HUES64 (cell line): ENCODE measurements at regions not wholly inside any gene's neighbourhood (a gene's known extent, or its start where the extent isn't known, plus 50 kb on each side); places are given as distances from the start of the nearest gene placed in this dataset.

ENCODE experiments used
- H3K27ac ChIP-seq: 2 replicates; pipeline ENCODE4 v1.7.0; 2013; ENCODE audit warnings: low read depth, low read length, inconsistent platforms
- H3K27me3 ChIP-seq: 2 replicates; pipeline ENCODE4 v1.6.1; 2013; ENCODE audit warnings: mild to moderate bottlenecking, low read length; ENCODE audit not compliant: insufficient read depth
- H3K36me3 ChIP-seq: 2 replicates; pipeline ENCODE4 v1.6.1; 2013; ENCODE audit warnings: mild to moderate bottlenecking, low read length; ENCODE audit not compliant: insufficient read depth
- H3K4me1 ChIP-seq: 2 replicates; pipeline ENCODE4 v1.6.1; 2013; ENCODE audit warnings: mild to moderate bottlenecking, low read length, moderate library complexity; ENCODE audit not compliant: insufficient read depth
- H3K4me3 ChIP-seq: 2 replicates; pipeline ENCODE4 v1.5.1; 2013; ENCODE audit warnings: mild to moderate bottlenecking, low read length, moderate library complexity
- H3K9ac ChIP-seq: 2 replicates; pipeline ENCODE4 v1.6.1; 2013; ENCODE audit warnings: mild to moderate bottlenecking, low read depth, low read length
- H3K9me3 ChIP-seq: 2 replicates; pipeline ENCODE4 v1.6.1; 2013; ENCODE audit warnings: low read depth, low read length; ENCODE audit not compliant: insufficient read depth
- WGBS: fragments of 150-250, 120-280 bp; methylation state at CpG from one replicate; pipeline ENCODE4 v1.1.7; 2013; ENCODE audit warnings: missing lambda C conversion rate; 5-methylcytosine and 5-hydroxymethylcytosine counted together

DNA sequence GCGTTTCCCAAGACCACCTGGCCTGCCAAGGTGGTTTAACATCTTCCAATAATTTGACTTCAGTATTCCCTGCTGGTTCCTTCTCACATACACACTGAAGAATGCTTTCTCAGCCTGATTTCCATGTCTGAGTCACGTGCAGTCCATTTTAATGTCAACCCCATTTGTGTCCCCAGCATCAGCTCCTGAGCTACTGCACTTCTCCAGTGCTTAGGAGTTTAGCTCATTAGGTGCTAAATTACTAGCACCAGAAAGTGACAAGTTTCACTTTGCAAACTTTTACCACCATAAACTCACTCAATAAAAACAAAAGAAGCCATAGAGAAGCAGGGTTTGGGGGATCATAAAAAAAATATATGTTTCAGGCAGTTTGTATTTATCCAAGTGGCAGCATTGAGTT is 279.3 kb upstream of the SORCS1 start:
- no peaks in the 10 kb centered on the region for H3K9me3 ChIP-seq
- no peak overlapping the region for H3K27ac ChIP-seq
- H3K4me1 ChIP-seq: no peaks in the 10 kb centered on the region
- no peak overlapping the region for H3K9ac ChIP-seq
- 91% methylated on average over 2 of the region's 2 CpGs for WGBS
- H3K4me3 ChIP-seq: no peak overlapping the region
- H3K36me3 ChIP-seq: no peaks in the 10 kb centered on the region
- no peaks in the 10 kb centered on the region for H3K27me3 ChIP-seq

DNA sequence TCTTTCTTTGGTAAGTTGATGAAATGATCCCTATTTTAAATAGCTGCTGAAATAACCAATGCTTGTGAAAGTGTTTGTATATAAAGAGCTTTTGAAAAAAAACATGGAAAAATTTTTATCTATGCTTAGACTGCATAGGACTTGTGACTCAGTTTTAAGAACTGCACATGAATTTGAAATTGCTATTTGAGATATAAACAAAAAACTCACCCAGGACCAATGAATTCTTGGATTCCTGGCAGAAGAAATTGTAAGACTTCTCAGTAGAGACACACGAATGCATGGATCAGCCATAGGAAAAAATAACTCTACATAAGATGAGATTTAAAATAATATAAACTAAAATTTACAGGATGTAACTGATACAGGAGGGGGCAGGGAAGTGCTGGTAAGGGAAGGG is 278.8 kb upstream of the SORCS1 start:
- no peaks in the 10 kb centered on the region for H3K9me3 ChIP-seq
- no peaks in the 10 kb centered on the region for H3K36me3 ChIP-seq
- H3K27ac ChIP-seq: no peak overlapping the region
- no peaks in the 10 kb centered on the region for H3K4me1 ChIP-seq
- H3K9ac ChIP-seq: no peak overlapping the region
- WGBS: no CpG with 5 or more reads among the region's 1 CpG
- no peaks in the 10 kb centered on the region for H3K27me3 ChIP-seq
- no peak overlapping the region for H3K4me3 ChIP-seq

DNA sequence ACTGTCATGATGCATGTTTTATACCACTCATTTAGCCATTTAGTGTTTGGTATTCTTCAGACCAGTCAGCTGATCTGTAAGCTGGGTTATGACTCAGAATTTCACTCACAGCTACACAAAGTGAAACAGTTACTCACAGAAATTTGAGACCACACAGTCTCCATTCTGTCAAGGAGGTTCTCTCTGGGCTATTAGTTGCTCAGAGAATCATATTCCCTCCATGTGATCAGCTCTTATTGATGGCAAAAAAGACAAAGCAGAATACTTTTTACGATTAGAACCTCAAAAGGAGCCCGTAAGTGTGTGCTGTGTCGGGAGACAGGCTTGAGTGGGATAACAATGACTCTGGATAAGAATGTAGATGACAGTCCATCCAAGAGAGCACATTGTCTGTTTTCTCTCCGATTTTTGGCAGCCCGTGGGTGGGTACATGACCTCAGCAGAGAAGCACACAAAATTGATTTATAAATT is 277.6 kb upstream of the SORCS1 start:
- no peak overlapping the region for H3K9ac ChIP-seq
- H3K4me3 ChIP-seq: no peak overlapping the region
- no peaks in the 10 kb centered on the region for H3K9me3 ChIP-seq
- H3K27me3 ChIP-seq: no peaks in the 10 kb centered on the region
- 98% methylated on average over 4 of the region's 5 CpGs for WGBS
- H3K4me1 ChIP-seq: no peaks in the 10 kb centered on the region
- no peak overlapping the region for H3K27ac ChIP-seq
- no peaks in the 10 kb centered on the region for H3K36me3 ChIP-seq

DNA sequence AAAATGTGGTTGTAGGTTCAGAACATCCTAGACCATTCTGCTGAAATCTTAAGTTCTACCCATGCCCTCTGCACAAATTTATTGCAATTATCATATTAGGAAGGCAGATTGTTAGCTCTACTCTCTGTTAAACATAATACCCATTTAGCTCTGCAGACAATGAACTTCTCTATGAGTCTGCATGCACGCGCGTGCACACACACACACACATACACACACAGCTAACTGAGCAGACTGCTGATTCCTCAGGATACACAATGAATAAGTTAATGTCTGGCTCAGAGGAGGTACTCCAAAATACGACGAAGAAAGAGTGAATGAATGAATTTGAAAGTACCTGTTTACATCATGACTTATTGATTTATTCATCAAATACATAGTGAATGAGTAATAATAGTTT is 276.2 kb upstream of the SORCS1 start:
- Histone ChIP-seq H3K9me3 (no peaks in the 10 kb centered on the region), H3K9ac (no peak overlapping the region), H3K27me3 (no peaks in the 10 kb centered on the region), H3K36me3 (no peaks in the 10 kb centered on the region), H3K4me1 (no peaks in the 10 kb centered on the region), H3K4me3 (no peak overlapping the region), H3K27ac (no peak overlapping the region)
- WGBS: 96% methylated on average over 3 of the region's 5 CpGs

DNA sequence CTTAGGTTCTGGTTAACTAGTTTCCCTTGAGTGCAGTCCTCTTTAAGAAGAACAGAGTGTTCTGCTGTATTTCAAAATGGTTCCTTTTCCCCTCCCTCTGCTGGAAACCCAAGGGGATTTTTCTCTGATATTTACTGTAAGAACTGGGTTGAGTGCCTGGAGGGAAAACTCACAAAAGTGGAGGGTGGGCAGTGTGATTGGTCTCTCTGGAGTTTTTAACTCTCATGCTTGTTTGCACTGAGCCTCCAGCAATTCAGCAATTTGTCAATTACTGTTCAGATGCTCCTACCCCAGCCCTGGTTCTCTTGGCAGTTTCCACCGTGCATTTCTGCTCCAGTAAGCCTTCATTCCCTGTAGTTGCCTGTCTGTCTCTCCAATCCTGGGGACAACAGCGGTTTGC is 273.4 kb upstream of the SORCS1 start:
- no peaks in the 10 kb centered on the region for H3K9me3 ChIP-seq
- H3K4me3 ChIP-seq: no peak overlapping the region
- H3K4me1 ChIP-seq: no peaks in the 10 kb centered on the region
- no peak overlapping the region for H3K27ac ChIP-seq
- 90% methylated on average over 2 of the region's 2 CpGs for WGBS
- H3K36me3 ChIP-seq: no peaks in the 10 kb centered on the region
- H3K27me3 ChIP-seq: no peaks in the 10 kb centered on the region
- H3K9ac ChIP-seq: no peak overlapping the region

DNA sequence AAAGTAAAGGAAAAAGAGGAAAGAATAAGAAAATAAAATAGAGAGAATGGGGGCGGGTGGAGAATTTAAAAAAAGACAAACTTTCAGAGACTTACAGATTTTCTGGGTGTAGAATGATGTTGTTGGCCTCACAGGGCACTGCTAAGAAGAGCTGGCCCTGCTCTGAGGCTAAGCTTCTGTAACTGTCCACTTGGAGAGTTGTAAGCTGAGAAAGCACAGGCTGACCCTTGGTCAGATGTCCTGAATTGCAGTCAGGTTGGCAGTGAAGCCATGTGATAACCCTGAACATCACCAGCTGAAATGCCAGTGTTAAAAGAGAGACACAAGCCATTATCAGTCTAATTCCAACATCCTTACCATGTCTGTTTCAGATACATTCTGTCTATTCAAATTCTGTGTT is 272.1 kb upstream of the SORCS1 start:
- WGBS: 85% methylated on average over 1 of the region's 1 CpG
- H3K27me3 ChIP-seq: no peaks in the 10 kb centered on the region
- no peaks in the 10 kb centered on the region for H3K9me3 ChIP-seq
- no peak overlapping the region for H3K9ac ChIP-seq
- no peak overlapping the region for H3K27ac ChIP-seq
- no peaks in the 10 kb centered on the region for H3K36me3 ChIP-seq
- no peaks in the 10 kb centered on the region for H3K4me1 ChIP-seq
- H3K4me3 ChIP-seq: no peak overlapping the region

DNA sequence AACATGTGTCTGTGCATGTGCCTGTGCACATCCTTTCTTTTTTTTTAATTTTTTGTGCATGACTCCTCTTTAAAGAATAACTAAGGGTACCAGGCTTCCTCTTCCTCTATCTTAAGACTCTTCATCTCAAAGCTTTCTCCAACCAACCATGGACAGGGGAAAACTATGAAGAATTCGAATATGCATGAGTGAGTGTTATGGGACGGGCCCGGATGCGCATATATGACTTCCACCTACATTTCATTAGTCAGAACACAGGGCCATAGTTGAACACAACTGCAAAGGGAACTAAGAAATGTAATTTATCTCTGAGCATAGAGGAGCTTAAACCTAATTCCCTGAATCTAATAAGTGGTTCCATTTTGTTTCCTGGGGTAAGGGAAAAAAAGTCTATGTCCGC is 270.3 kb upstream of the SORCS1 start:
- 96% methylated on average over 1 of the region's 5 CpGs for WGBS
- Histone ChIP-seq H3K27ac (no peak overlapping the region), H3K36me3 (no peaks in the 10 kb centered on the region), H3K9me3 (no peaks in the 10 kb centered on the region), H3K4me1 (no peaks in the 10 kb centered on the region), H3K27me3 (no peaks in the 10 kb centered on the region), H3K4me3 (no peak overlapping the region), H3K9ac (no peak overlapping the region)

DNA sequence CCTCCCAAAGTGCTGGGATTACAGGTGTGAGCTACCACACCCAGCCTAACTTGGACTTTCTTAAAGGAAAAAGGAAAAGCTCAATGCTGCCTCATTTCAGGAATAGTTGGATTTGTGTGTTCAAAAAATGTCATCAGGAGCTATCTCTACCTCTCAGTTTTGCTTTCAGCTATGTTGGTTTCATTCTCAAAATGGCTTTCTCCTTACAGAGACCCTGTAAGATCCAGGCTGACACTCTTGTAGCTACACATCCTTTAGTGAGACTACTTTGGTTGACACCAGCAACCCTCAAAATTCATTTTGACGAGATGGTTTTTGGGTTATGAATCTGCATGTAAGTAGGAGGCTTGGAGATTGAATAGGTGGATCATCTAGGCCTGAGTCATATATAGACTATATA is 269.7 kb upstream of the SORCS1 start:
- no peaks in the 10 kb centered on the region for H3K4me1 ChIP-seq
- no peaks in the 10 kb centered on the region for H3K36me3 ChIP-seq
- H3K4me3 ChIP-seq: no peak overlapping the region
- H3K9me3 ChIP-seq: no peaks in the 10 kb centered on the region
- no peak overlapping the region for H3K27ac ChIP-seq
- no peaks in the 10 kb centered on the region for H3K27me3 ChIP-seq
- no peak overlapping the region for H3K9ac ChIP-seq
- WGBS: 100% methylated on average over 1 of the region's 1 CpG

DNA sequence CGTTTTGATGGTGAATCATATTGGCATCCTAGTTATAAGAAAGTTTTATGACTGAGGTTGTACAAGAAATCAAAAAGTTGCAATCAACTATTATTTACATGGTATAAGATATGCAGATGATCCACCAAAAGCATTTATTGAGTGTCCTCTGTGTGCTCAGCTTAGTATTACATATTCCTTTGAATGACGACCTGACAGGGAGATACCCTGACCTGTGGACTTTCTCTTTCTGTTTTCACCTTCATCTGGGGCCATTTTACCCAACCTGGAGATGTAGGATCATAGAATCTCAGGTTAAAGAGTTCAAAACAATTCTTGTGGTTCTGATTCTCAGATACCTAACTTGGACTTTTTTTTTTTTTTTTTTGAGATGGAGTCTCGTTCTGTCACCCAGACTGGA is 269.1 kb upstream of the SORCS1 start:
- WGBS: 93% methylated on average over 2 of the region's 3 CpGs
- no peaks in the 10 kb centered on the region for H3K36me3 ChIP-seq
- no peaks in the 10 kb centered on the region for H3K9me3 ChIP-seq
- no peaks in the 10 kb centered on the region for H3K27me3 ChIP-seq
- no peaks in the 10 kb centered on the region for H3K4me1 ChIP-seq
- no peak overlapping the region for H3K27ac ChIP-seq
- no peak overlapping the region for H3K9ac ChIP-seq
- H3K4me3 ChIP-seq: no peak overlapping the region

DNA sequence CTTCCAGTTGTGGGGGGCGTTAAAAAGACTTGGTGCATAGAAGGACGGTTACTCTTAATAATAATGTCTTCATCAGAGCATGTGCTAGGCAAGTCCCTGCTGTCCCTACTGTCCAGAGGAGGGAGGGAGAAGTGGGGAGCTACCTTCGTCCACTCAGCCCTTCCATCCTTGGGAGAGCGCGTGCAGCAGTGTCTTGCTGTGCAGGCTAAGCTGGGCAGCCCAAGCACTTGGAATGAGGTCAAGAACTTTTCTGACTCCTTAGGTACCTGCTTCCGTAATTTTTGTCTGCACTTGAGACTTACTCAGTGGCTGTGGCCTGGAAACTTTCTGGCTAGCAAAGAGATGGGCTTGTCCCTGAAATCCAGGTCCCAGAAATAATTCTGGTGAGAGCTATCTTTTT is 265.9 kb upstream of the SORCS1 start:
- Histone ChIP-seq H3K9me3 (no peaks in the 10 kb centered on the region), H3K27me3 (no peaks in the 10 kb centered on the region), H3K27ac (no peak overlapping the region), H3K9ac (no peak overlapping the region), H3K4me3 (no peak overlapping the region), H3K36me3 (no peaks in the 10 kb centered on the region), H3K4me1 (no peaks in the 10 kb centered on the region)
- WGBS: 95% methylated on average over 6 of the region's 6 CpGs

DNA sequence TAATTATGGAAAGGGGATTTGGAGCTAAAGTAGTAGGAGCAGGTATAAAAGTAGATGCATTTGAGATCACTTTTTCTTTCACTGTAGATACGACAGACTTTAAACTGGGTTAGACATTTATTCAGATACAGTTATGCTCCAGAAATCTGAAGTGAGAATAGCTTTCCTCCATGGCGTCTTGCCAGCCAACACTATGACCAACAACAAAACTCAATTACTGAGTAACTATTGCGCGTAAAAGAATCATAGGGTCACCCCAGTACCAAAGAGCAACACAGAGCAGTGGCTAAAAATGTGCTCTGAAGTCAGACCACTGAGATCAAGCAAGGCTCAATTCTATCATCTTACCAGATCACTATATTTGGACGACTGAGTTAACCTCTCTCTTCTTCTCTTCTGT is 262.5 kb upstream of the SORCS1 start:
- Histone ChIP-seq H3K4me1 (no peaks in the 10 kb centered on the region), H3K9me3 (no peaks in the 10 kb centered on the region), H3K27me3 (no peaks in the 10 kb centered on the region), H3K36me3 (no peaks in the 10 kb centered on the region), H3K9ac (no peak overlapping the region), H3K4me3 (no peak overlapping the region), H3K27ac (no peak overlapping the region)
- 97% methylated on average over 4 of the region's 5 CpGs for WGBS

DNA sequence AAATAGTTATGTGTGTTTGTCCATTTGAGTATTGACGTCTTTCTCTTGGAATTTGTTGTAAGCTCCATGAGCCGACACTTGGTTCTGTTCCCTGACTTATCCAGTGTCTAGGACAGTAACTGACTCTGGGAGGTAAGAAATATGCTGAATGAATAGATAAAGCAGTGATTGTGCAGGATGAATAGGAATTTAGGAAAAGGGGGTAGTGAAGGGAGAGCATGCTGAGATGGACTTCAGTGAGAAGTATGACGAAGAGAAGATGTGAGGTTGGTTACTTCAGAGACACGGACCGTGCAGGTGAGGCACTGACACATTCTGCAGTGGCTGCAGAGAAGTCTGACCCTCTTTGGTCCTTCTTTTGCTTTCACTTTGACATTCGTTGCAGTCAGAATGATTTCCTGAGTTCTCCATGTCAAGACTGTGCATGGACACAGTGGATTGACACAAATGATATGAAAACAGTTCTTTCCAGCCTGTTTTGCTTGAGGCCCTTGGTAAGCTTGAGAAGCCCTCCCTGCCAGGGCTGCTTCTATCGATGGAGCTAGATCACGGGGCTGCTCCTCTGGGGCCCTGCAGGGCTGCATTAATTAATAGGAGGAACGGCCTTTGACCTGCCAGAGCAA is 261.5 kb upstream of the SORCS1 start:
- WGBS: 86% methylated on average over 9 of the region's 9 CpGs
- H3K36me3 ChIP-seq: no peaks in the 10 kb centered on the region

More for the DNA sequence above, 261.5 kb upstream of the SORCS1 start:
- H3K4me3 ChIP-seq: no peak overlapping the region
- no peaks in the 10 kb centered on the region for H3K9me3 ChIP-seq
- no peak overlapping the region for H3K9ac ChIP-seq
- no peaks in the 10 kb centered on the region for H3K27me3 ChIP-seq
- H3K27ac ChIP-seq: no peak overlapping the region
- H3K4me1 ChIP-seq: no peaks in the 10 kb centered on the region
